ENCODE measurements at regions not wholly inside any gene's neighbourhood (a gene's known extent, or its start where the extent isn't known, plus 50 kb on each side); places are given as distances from the start of the nearest gene placed in this dataset.

DNA sequence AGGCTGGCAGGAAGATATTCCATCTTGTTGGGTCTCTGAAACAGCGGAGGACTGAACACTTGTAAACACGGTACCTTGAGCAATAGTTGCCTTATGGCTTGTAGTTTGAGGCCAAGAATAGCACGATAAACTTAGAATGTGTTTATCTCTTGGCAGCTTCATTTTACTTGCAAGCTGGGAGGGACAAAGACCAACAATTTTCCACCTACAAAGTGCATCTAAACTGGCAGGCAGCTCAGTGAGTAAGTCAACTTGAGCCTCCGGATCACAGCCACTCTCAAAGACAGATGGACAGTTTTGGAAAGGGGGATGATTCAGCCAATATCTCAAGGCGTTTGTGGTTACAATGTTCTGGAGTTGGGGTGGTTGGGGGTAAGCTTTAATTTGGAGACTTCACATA lies 652.6 kb downstream of the CETN3 start:
- H3K4me3 ChIP-seq (ENCODE audit: low read length in 3 of 3): no peak overlapping the region
- TF ChIP-seq, protein P1, sequence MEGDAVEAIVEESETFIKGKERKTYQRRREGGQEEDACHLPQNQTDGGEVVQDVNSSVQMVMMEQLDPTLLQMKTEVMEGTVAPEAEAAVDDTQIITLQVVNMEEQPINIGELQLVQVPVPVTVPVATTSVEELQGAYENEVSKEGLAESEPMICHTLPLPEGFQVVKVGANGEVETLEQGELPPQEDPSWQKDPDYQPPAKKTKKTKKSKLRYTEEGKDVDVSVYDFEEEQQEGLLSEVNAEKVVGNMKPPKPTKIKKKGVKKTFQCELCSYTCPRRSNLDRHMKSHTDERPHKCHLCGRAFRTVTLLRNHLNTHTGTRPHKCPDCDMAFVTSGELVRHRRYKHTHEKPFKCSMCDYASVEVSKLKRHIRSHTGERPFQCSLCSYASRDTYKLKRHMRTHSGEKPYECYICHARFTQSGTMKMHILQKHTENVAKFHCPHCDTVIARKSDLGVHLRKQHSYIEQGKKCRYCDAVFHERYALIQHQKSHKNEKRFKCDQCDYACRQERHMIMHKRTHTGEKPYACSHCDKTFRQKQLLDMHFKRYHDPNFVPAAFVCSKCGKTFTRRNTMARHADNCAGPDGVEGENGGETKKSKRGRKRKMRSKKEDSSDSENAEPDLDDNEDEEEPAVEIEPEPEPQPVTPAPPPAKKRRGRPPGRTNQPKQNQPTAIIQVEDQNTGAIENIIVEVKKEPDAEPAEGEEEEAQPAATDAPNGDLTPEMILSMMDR (IDR thresholded peaks at IDR 0.05; ENCODE audit: borderline replicate concordance, extremely low read depth, insufficient read depth): no peak
- H3K36me3 ChIP-seq (ENCODE audit: control insufficient read depth in 2 of 3, insufficient read depth in 3 of 3, low read length in 3 of 3): no peaks in the 10 kb centered on the region
- DNase-seq (no peak), FAIRE-seq (no peak)
- intact Hi-C loops (cut with DNase I): no loop called here
- no peak overlapping the region for H3K27ac ChIP-seq (ENCODE audit: low read depth in 2 of 2, low read length in 2 of 2)
- H3K27me3 ChIP-seq (ENCODE audit: control insufficient read depth, insufficient read depth, low read length): no peaks in the 10 kb centered on the region
- H3K9me3 ChIP-seq (ENCODE audit: control insufficient read depth in 2 of 3, insufficient read depth in 1 of 3, low read length in 3 of 3): no peaks in the 10 kb centered on the region
- H3K9ac ChIP-seq (ENCODE audit: low read length in 3 of 3): no peak overlapping the region
- no peaks in the 10 kb centered on the region for H3K4me1 ChIP-seq (ENCODE audit: control insufficient read depth in 2 of 3, insufficient read depth in 2 of 3, low read depth in 1 of 3, low read length in 3 of 3)

DNA sequence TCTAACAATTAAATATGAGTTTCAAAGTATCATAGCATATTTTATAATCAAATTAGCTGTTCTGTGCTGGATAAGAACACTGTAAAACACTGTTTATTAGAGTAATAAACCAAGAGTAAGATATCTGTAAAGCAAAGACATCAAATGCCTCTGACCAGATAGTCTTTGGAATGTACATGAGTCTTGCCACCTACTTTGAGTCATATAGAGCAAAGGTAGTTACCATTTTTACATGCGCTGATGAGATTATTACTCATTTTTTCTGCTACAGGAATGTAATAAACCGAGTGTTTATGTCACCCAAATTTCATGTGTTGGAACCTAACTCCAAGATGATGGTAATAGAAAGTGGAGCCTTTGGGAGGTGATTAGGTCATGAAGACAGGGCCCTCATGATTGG lies 654.5 kb downstream of the CETN3 start:
- FAIRE-seq: no peak
- no peak overlapping the region for H3K9ac ChIP-seq (ENCODE audit: low read length in 3 of 3)
- intact Hi-C loops (cut with DNase I): no loop called here

DNA sequence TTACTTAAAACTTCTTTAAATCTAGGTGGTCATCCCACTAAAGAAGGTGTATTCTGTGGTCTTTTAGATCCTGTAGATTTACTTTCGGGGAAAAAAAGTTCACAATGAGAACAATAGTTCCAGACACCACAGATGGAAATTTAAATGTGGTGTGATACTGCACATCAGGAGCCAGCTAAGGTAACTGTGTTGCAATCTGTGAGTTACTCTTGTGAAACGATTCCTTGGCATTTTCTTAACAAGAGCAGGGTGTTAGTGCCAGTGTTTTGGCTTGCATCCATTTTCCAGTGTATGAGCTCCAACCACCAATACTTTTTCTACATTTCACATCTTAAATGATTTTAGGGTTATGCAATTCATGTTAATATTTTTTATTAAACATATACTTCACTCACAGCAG lies 674.5 kb downstream of the CETN3 start:
- intact Hi-C loops (cut with DNase I): no loop called here
- TF ChIP-seq, protein P1 (IDR thresholded peaks at IDR 0.05; ENCODE audit: borderline replicate concordance, extremely low read depth, insufficient read depth): no peak
- DNase-seq (no peak), FAIRE-seq (no peak)
- no peaks in the 10 kb centered on the region for H3K36me3 ChIP-seq (ENCODE audit: control insufficient read depth in 2 of 3, insufficient read depth in 3 of 3, low read length in 3 of 3)
- H3K9me3 ChIP-seq (ENCODE audit: control insufficient read depth in 2 of 3, insufficient read depth in 1 of 3, low read length in 3 of 3): no peaks in the 10 kb centered on the region
- H3K27ac ChIP-seq (ENCODE audit: low read depth in 2 of 2, low read length in 2 of 2): no peak overlapping the region
- H3K9ac ChIP-seq (ENCODE audit: low read length in 3 of 3): no peak overlapping the region
- H3K27me3 ChIP-seq (ENCODE audit: control insufficient read depth, insufficient read depth, low read length): no peaks in the 10 kb centered on the region
- no peak overlapping the region for H3K4me3 ChIP-seq (ENCODE audit: low read length in 3 of 3)
- H3K4me1 ChIP-seq (ENCODE audit: control insufficient read depth in 2 of 3, insufficient read depth in 2 of 3, low read depth in 1 of 3, low read length in 3 of 3): no peaks in the 10 kb centered on the region

More for the DNA sequence above, 654.5 kb downstream of the CETN3 start:
- TF ChIP-seq, protein P1 (IDR thresholded peaks at IDR 0.05; ENCODE audit: borderline replicate concordance, extremely low read depth, insufficient read depth): no peak
- H3K4me1 ChIP-seq (ENCODE audit: control insufficient read depth in 2 of 3, insufficient read depth in 2 of 3, low read depth in 1 of 3, low read length in 3 of 3): no peaks in the 10 kb centered on the region
- no peak overlapping the region for H3K27ac ChIP-seq (ENCODE audit: low read depth in 2 of 2, low read length in 2 of 2)
- no peaks in the 10 kb centered on the region for H3K27me3 ChIP-seq (ENCODE audit: control insufficient read depth, insufficient read depth, low read length)
- no peak for DNase-seq
- H3K4me3 ChIP-seq (ENCODE audit: low read length in 3 of 3): no peak overlapping the region
- H3K9me3 ChIP-seq (ENCODE audit: control insufficient read depth in 2 of 3, insufficient read depth in 1 of 3, low read length in 3 of 3): no peaks in the 10 kb centered on the region
- H3K36me3 ChIP-seq (ENCODE audit: control insufficient read depth in 2 of 3, insufficient read depth in 3 of 3, low read length in 3 of 3): no peaks in the 10 kb centered on the region

DNA sequence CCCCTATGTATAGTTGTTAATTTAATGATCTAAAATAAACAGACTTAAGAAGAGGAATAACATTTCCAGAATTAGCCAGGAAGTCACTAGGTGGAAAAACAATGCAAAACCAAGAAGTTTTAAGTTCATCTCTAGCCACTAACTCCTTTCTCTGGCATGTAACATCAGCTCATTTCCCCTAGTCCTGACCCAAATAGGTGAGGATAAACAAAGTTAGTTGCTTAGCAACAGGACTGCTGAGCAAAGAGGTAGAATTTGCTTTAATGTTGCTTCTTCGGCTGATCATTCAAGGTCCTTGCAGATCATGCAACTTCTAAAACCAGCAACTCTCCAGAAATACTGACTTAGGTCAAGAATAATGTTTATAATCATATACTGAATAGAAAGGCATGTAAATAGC lies 675.8 kb downstream of the CETN3 start:
- Histone ChIP-seq H3K4me3 (ENCODE audit: low read length in 3 of 3) (no peak overlapping the region), H3K9me3 (ENCODE audit: control insufficient read depth in 2 of 3, insufficient read depth in 1 of 3, low read length in 3 of 3) (no peaks in the 10 kb centered on the region), H3K27me3 (ENCODE audit: control insufficient read depth, insufficient read depth, low read length) (no peaks in the 10 kb centered on the region), H3K4me1 (ENCODE audit: control insufficient read depth in 2 of 3, insufficient read depth in 2 of 3, low read depth in 1 of 3, low read length in 3 of 3) (no peaks in the 10 kb centered on the region), H3K9ac (ENCODE audit: low read length in 3 of 3) (no peak overlapping the region), H3K36me3 (ENCODE audit: control insufficient read depth in 2 of 3, insufficient read depth in 3 of 3, low read length in 3 of 3) (no peaks in the 10 kb centered on the region), H3K27ac (ENCODE audit: low read depth in 2 of 2, low read length in 2 of 2) (no peak overlapping the region)
- intact Hi-C loops (cut with DNase I): no loop called here
- TF ChIP-seq, protein P1 (IDR thresholded peaks at IDR 0.05; ENCODE audit: borderline replicate concordance, extremely low read depth, insufficient read depth): no peak
- no peak for FAIRE-seq
- peak in 2 of 5 donors; percentile 10 to 15 for DNase-seq
